SH-SY5Y (cell line): ENCODE measurements at regions not wholly inside any gene's neighbourhood (a gene's known extent, or its start where the extent isn't known, plus 50 kb on each side); places are given as distances from the start of the nearest gene placed in this dataset.

ENCODE experiments used
- GATA2 ChIP-seq: IDR thresholded peaks from 2 replicates; pipeline ENCODE4 v1.6.1; 2011; ENCODE audit warnings: mild to moderate bottlenecking, low read depth, low read length
- GATA3 ChIP-seq: IDR thresholded peaks from 2 replicates; pipeline ENCODE4 v1.6.1; 2011; ENCODE audit warnings: low read depth, mild to moderate bottlenecking, low read length, moderate library complexity

GRCh38 chr3:1462856-1463450, 370.1 kb downstream of the CNTN6 start:
- TF ChIP-seq GATA2, result no peak
- no peak for TF ChIP-seq GATA3
